K562 (cell line): ENCODE measurements at regions not wholly inside any gene's neighbourhood (a gene's known extent, or its start where the extent isn't known, plus 50 kb on each side); places are given as distances from the start of the nearest gene placed in this dataset.

ENCODE experiments used
- ATAC-seq: fragments of 200-7000 bp; cut with Tn5 transposase; 3 replicates; pipeline ENCODE4 v1.9.1; 2020; ENCODE audit warnings: moderate library complexity
- BruUV-seq: library from RNA; stranded (reverse); fragments of 400-500 nt; replicated peaks from 2 replicates; lab custom pipeline; 2021; lab: Mats Ljungman, UMichigan
- CTCF ChIA-PET: fragments of 300-600 bp; formaldehyde crosslinking; extraction: SDS; loops from one replicate; lab custom pipeline; 2021; ENCODE audit warnings: low intra/inter-chr PET ratio; lab: Yijun Ruan, JAX
- POLR2A ChIA-PET: fragments of 300-600, 350-650 bp; sonication (Branson Sonifier 250); formaldehyde crosslinking; extraction: SDS; loops from one replicate; lab custom pipeline; 2021; ENCODE audit warnings: antibody characterized with exemption, inconsistent platforms; lab: Yijun Ruan, JAX
- DNase-seq, 4 experiments: peaks; one replicate each; pipeline versions ENCODE4 v3.0.0 to v3.0.0-alpha.2; 2011 to 2018; ENCODE audit warnings: low spot score in 3 of 4, mixed read lengths in 3 of 4; ENCODE audit errors: extremely low read depth in 1 of 4
- FAIRE-seq: peaks from 2 replicates; lab custom pipeline; 2011; peaks lifted over from hg19 to GRCh38; lab: Jason Lieb, UNC
- H2AFZ ChIP-seq: 2 replicates; pipeline ENCODE4 v1.6.0; 2011; ENCODE audit warnings: low read depth, low read length, control low read depth, inconsistent platforms
- H3K27ac ChIP-seq: fragments of 200-600 bp; 3 replicates; pipeline ENCODE4 v1.8.0; 2011; ENCODE audit warnings: low read depth, mild to moderate bottlenecking, control low read depth, inconsistent platforms, low read length, moderate library complexity, mixed read lengths; ENCODE audit errors: extremely low read depth
- H3K27me3 ChIP-seq, 2 experiments: fragments of 300-600 bp in 1 of 2; 2 replicates in 1 of 2; 3 replicates in 1 of 2; pipeline versions ENCODE4 v1.6.0 to v1.8.0; 2011; ENCODE audit warnings: inconsistent platforms in 2 of 2, low read length in 2 of 2, mild to moderate bottlenecking in 1 of 2, mixed read lengths in 1 of 2, moderate library complexity in 1 of 2; ENCODE audit not compliant: control insufficient read depth in 2 of 2, insufficient read depth in 2 of 2
- H3K36me3 ChIP-seq: fragments of 300-600 bp; 3 replicates; pipeline ENCODE4 v1.8.0; 2011; ENCODE audit warnings: mild to moderate bottlenecking, low read length, inconsistent platforms; ENCODE audit not compliant: control insufficient read depth, insufficient read depth
- H3K4me1 ChIP-seq, 2 experiments: fragments of 200-600 bp in 1 of 2; replicated peaks in 1 of 2; 2 replicates in 1 of 2; 3 replicates in 1 of 2; pipeline versions ENCODE4 v1.5.1 to v1.8.0; 2011; ENCODE audit warnings: inconsistent platforms in 2 of 2, low read length in 2 of 2, mild to moderate bottlenecking in 1 of 2, mixed read lengths in 1 of 2, moderate library complexity in 1 of 2; ENCODE audit not compliant: control insufficient read depth in 2 of 2, insufficient read depth in 2 of 2
- H3K4me2 ChIP-seq: 2 replicates; pipeline ENCODE4 v1.6.1; 2011; ENCODE audit warnings: low read length, control low read depth, inconsistent platforms, mixed read lengths; ENCODE audit not compliant: insufficient read depth
- H3K4me3 ChIP-seq: fragments of 200-600 bp; sonication (generic), shearing (Covaris generic); 2 replicates; pipeline ENCODE4 v1.5.1; 2016; ENCODE audit warnings: control low read depth, inconsistent platforms
- H3K79me2 ChIP-seq: fragments of 200-600 bp; 3 replicates; pipeline ENCODE4 v1.8.0; 2011; ENCODE audit warnings: low read length, inconsistent platforms; ENCODE audit not compliant: control insufficient read depth, insufficient read depth
- H3K9ac ChIP-seq, 2 experiments: 2 replicates each; pipeline versions ENCODE4 v1.6.0 to v1.6.1; 2011; ENCODE audit warnings: low read depth in 2 of 2, low read length in 2 of 2, control low read depth in 1 of 2, inconsistent platforms in 1 of 2, mild to moderate bottlenecking in 1 of 2, mixed read lengths in 1 of 2; ENCODE audit not compliant: insufficient read depth in 1 of 2
- H3K9me1 ChIP-seq: one replicate; pipeline ENCODE4 v1.6.0; 2011; ENCODE audit warnings: inconsistent platforms, mild to moderate bottlenecking, low read length, moderate library complexity; ENCODE audit not compliant: control insufficient read depth, insufficient read depth
- H3K9me3 ChIP-seq: replicated peaks from 2 replicates; pipeline ENCODE4 v1.5.1; 2011; ENCODE audit warnings: low read depth, low read length, inconsistent platforms; ENCODE audit not compliant: control insufficient read depth, insufficient read depth
- H4K20me1 ChIP-seq: replicated peaks from 2 replicates; pipeline ENCODE4 v1.6.1; 2011; ENCODE audit warnings: low read length, inconsistent platforms, mixed read lengths; ENCODE audit not compliant: control insufficient read depth, insufficient read depth
- FOXJ3 ChIP-seq: sonication (generic); formaldehyde crosslinking; IDR thresholded peaks from 2 replicates; pipeline ENCODE4 v1.4.0; 2020; ENCODE audit warnings: mild to moderate bottlenecking, missing genetic modification reagents
- GABPB1 ChIP-seq: sonication (generic); formaldehyde crosslinking; IDR thresholded peaks from 2 replicates; pipeline ENCODE4 v1.8.0; 2022; ENCODE audit warnings: mild to moderate bottlenecking, missing genetic modification reagents
- HLTF ChIP-seq: fragments of 450-650 bp; IDR thresholded peaks from 2 replicates; pipeline ENCODE4 v1.6.1; 2016
- KLF13 ChIP-seq: fragments of 450-650 bp; IDR thresholded peaks from 2 replicates; pipeline ENCODE4 v1.6.1; 2016; ENCODE audit warnings: missing genetic modification characterization, low read depth, mild to moderate bottlenecking, missing compliant biosample characterization, moderate library complexity, borderline replicate concordance
- NFATC3 ChIP-seq: fragments of 450-650 bp; IDR thresholded peaks from 2 replicates; pipeline ENCODE4 v1.6.1; 2017; ENCODE audit warnings: mild to moderate bottlenecking
- SREBF2 ChIP-seq: sonication (generic); formaldehyde crosslinking; IDR thresholded peaks from 2 replicates; pipeline ENCODE4 v1.4.0; 2020; ENCODE audit warnings: mild to moderate bottlenecking, missing genetic modification reagents
- ZKSCAN3 ChIP-seq: fragments of 250-450 bp; sonication (Bioruptor Pico); IDR thresholded peaks from 2 replicates; pipeline ENCODE4 v1.4.0; 2020
- ZNF316 ChIP-seq: fragments of 450-650 bp; IDR thresholded peaks from 2 replicates; pipeline ENCODE4 v1.6.1; 2016
- ZNF778 ChIP-seq: fragments of 450-650 bp; formaldehyde crosslinking; IDR thresholded peaks from 2 replicates; pipeline ENCODE4 v1.4.0; 2020; ENCODE audit warnings: mild to moderate bottlenecking, moderate library complexity
- ZNF830 ChIP-seq: fragments of 250-450 bp; sonication (Bioruptor Pico); IDR thresholded peaks from 2 replicates; pipeline ENCODE4 v1.5.0; 2021; ENCODE audit warnings: mild to moderate bottlenecking
- whole genome bisulfite sequencing: fragments of 100-300 bp; shearing (Covaris generic); methylation state at CpG from one replicate; pipeline ENCODE4 v1.1.6; 2016; ENCODE audit warnings: low coverage, mixed read lengths; ENCODE audit not compliant: insufficient coverage; ENCODE audit errors: missing lambda C conversion rate; 5-methylcytosine and 5-hydroxymethylcytosine counted together
- in situ Hi-C: fragments of 300-500 bp; cut with MboI; formaldehyde crosslinking; loops from 4 replicates; pipeline ENCODE4 v1.15.0; 2018; ENCODE audit warnings: inconsistent platforms, mixed read lengths
- intact Hi-C: fragments of 100-400 bp; cut with micrococcal nuclease; formaldehyde crosslinking; loops from 2 replicates; pipeline ENCODE4 v1.14.2; 2022

- WGBS = 0% methylated on average over 1 of the region's 1 CpG
- no peaks in the 10 kb centered on the region for H3K9me3 ChIP-seq
- ChIA-PET CTCF (no interaction called here), POLR2A (no interaction called here)
- no peaks in the 10 kb centered on the region for H3K9me1 ChIP-seq
- DNase-seq (no peak), FAIRE-seq (no peak), ATAC-seq (no peak)
- H2AFZ ChIP-seq = no peak overlapping the region
- no peaks in the 10 kb centered on the region for H4K20me1 ChIP-seq
- no peak overlapping the region for H3K4me3 ChIP-seq
- no peaks in the 10 kb centered on the region for H3K36me3 ChIP-seq
- BruUV-seq = no TSS peak
- in situ Hi-C loops (no loop called here), intact Hi-C loops (no loop called here)
- H3K27ac ChIP-seq = no peak overlapping the region
- H3K27me3 ChIP-seq = no peaks in the 10 kb centered on the region
- H3K9ac ChIP-seq = no peak overlapping the region
- no peak overlapping the region for H3K4me2 ChIP-seq
- no peaks in the 10 kb centered on the region for H3K79me2 ChIP-seq
- no peaks in the 10 kb centered on the region for H3K4me1 ChIP-seq
- TF ChIP-seq ZNF778 (CRISPR knock-in tag) (no peak), FOXJ3 (CRISPR knock-in tag) (no peak), ZNF830 (CRISPR knock-in tag) (no peak), NFATC3 (no peak), SREBF2 (no peak), ZNF316 (no peak), KLF13 (tag) (no peak), HLTF (no peak)
- TF ChIP-seq, all 486 proteins: peak for 0
Observed at GRCh38 chr9:108325406-108325805, 530.4 kb downstream of the ACTL7B start.

GRCh38 chr9:108323615-108324014, 532.2 kb downstream of the ACTL7B start:
- BruUV-seq = no TSS peak
- ChIA-PET POLR2A (no interaction called here), CTCF (no interaction called here)
- H3K4me2 ChIP-seq = no peak overlapping the region
- no peak overlapping the region for H3K9ac ChIP-seq
- H2AFZ ChIP-seq = no peak overlapping the region
- H3K4me3 ChIP-seq = no peak overlapping the region
- no peaks in the 10 kb centered on the region for H4K20me1 ChIP-seq
- H3K27ac ChIP-seq = no peak overlapping the region
- intact Hi-C loops = no loop called here
- H3K9me3 ChIP-seq = no peaks in the 10 kb centered on the region
- no peaks in the 10 kb centered on the region for H3K79me2 ChIP-seq
- TF ChIP-seq ZKSCAN3 (CRISPR knock-in tag) = no peak
- no peak for TF ChIP-seq GABPB1 (CRISPR knock-in tag)
- no peaks in the 10 kb centered on the region for H3K4me1 ChIP-seq
- DNase-seq = no peak
- in situ Hi-C loops = no loop called here
- no peak for ATAC-seq
- FAIRE-seq = no peak
- no peaks in the 10 kb centered on the region for H3K27me3 ChIP-seq
- H3K9me1 ChIP-seq = no peaks in the 10 kb centered on the region
- no peaks in the 10 kb centered on the region for H3K36me3 ChIP-seq
- WGBS = 3% methylated on average over 3 of the region's 3 CpGs
